EL (cell line): ENCODE measurements at regions not wholly inside any gene's neighbourhood (a gene's known extent, or its start where the extent isn't known, plus 50 kb on each side); places are given as distances from the start of the nearest gene placed in this dataset.

Source experiments
- DNase-seq: peaks from one replicate; pipeline ENCODE4 v3.0.0-alpha.2; 2016

- no peak for DNase-seq
Measured at GRCh38 chr3:31157047-31157694, 262.7 kb upstream of the GADL1 start.

GRCh38 chr3:31157893-31158620 is 263.6 kb upstream of the GADL1 start:
- DNase-seq = peak; percentile 62

GRCh38 chr3:31159331-31160039 is 265.0 kb upstream of the GADL1 start:
- no peak for DNase-seq

- DNase-seq = no peak
Measured at GRCh38 chr3:31161889-31162288, 267.4 kb upstream of the GADL1 start.

GRCh38 chr3:31164381-31164780 is 269.9 kb upstream of the GADL1 start:
- DNase-seq = no peak

- no peak for DNase-seq
Measured at GRCh38 chr3:31165399-31165860, 271.0 kb upstream of the GADL1 start.

- DNase-seq = peak; percentile 84
Measured at GRCh38 chr3:31166249-31166885, 271.9 kb upstream of the GADL1 start.

GRCh38 chr3:31167666-31168065 is 273.2 kb upstream of the GADL1 start:
- DNase-seq = peak; percentile 6

- peak; percentile 94 for DNase-seq
Measured at GRCh38 chr3:31170932-31171670, 276.6 kb upstream of the GADL1 start.

GRCh38 chr3:31172336-31172735 is 277.9 kb upstream of the GADL1 start:
- no peak for DNase-seq

- no peak for DNase-seq
Measured at GRCh38 chr3:31173118-31173718, 278.8 kb upstream of the GADL1 start.

- no peak for DNase-seq
Measured at GRCh38 chr3:31174079-31174478, 279.6 kb upstream of the GADL1 start.

- DNase-seq = no peak
Measured at GRCh38 chr3:31176045-31176444, 281.6 kb upstream of the GADL1 start.

GRCh38 chr3:31178467-31178866 is 284.0 kb upstream of the GADL1 start:
- DNase-seq = no peak

- no peak for DNase-seq
Measured at GRCh38 chr3:31179768-31180167, 285.3 kb upstream of the GADL1 start.

- no peak for DNase-seq
Measured at GRCh38 chr3:31180274-31180673, 285.8 kb upstream of the GADL1 start.

- DNase-seq = no peak
Measured at GRCh38 chr3:31181661-31182060, 287.2 kb upstream of the GADL1 start.

- DNase-seq = no peak
Measured at GRCh38 chr3:31182661-31183060, 288.2 kb upstream of the GADL1 start.

- DNase-seq = no peak
Measured at GRCh38 chr3:31184261-31185061, 290.0 kb upstream of the GADL1 start.

GRCh38 chr3:31185062-31185357 is 290.5 kb upstream of the GADL1 start:
- DNase-seq = peak; percentile 15

GRCh38 chr3:31186041-31186440 is 291.6 kb upstream of the GADL1 start:
- no peak for DNase-seq

- no peak for DNase-seq
Measured at GRCh38 chr3:31187380-31187779, 292.9 kb upstream of the GADL1 start.
